ENCODE measurements at regions not wholly inside any gene's neighbourhood (a gene's known extent, or its start where the extent isn't known, plus 50 kb on each side); places are given as distances from the start of the nearest gene placed in this dataset.

GRCh38 chr9:82912645-82913044 is 150.3 kb downstream of the RASEF start:
- TF ChIP-seq, protein P1, sequence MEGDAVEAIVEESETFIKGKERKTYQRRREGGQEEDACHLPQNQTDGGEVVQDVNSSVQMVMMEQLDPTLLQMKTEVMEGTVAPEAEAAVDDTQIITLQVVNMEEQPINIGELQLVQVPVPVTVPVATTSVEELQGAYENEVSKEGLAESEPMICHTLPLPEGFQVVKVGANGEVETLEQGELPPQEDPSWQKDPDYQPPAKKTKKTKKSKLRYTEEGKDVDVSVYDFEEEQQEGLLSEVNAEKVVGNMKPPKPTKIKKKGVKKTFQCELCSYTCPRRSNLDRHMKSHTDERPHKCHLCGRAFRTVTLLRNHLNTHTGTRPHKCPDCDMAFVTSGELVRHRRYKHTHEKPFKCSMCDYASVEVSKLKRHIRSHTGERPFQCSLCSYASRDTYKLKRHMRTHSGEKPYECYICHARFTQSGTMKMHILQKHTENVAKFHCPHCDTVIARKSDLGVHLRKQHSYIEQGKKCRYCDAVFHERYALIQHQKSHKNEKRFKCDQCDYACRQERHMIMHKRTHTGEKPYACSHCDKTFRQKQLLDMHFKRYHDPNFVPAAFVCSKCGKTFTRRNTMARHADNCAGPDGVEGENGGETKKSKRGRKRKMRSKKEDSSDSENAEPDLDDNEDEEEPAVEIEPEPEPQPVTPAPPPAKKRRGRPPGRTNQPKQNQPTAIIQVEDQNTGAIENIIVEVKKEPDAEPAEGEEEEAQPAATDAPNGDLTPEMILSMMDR (conservative IDR thresholded peaks at IDR 0.05 in 1 of 2, IDR thresholded peaks at IDR 0.05 in 1 of 2; ENCODE audit: low read depth in 1 of 2, low read length in 2 of 2) = no peak
- no peak for TF ChIP-seq EZH2 (IDR thresholded peaks at IDR 0.05; ENCODE audit: low read length, missing control alignments)
